H1 (cell line): ENCODE measurements at regions not wholly inside any gene's neighbourhood (a gene's known extent, or its start where the extent isn't known, plus 50 kb on each side); places are given as distances from the start of the nearest gene placed in this dataset.

Experiments used
- ATF3 ChIP-seq: IDR thresholded peaks from 2 replicates; pipeline ENCODE4 v1.6.1; 2011; ENCODE audit warnings: low read depth, mild to moderate bottlenecking, low read length; ENCODE audit not compliant: insufficient read depth
- BRCA1 ChIP-seq: IDR thresholded peaks from 2 replicates; pipeline ENCODE4 v1.6.1; 2012; ENCODE audit warnings: low read depth, low read length, improper control_type of control experiment
- CHD7 ChIP-seq: fragments of 300-600 bp; sonication (generic); IDR thresholded peaks from 2 replicates; pipeline ENCODE4 v1.7.1; 2012; ENCODE audit warnings: low read length, moderate library complexity, mild to moderate bottlenecking, inconsistent platforms; ENCODE audit not compliant: insufficient replicate concordance
- HDAC6 ChIP-seq: IDR thresholded peaks from one replicate; pipeline ENCODE4 v1.7.1; 2012; ENCODE audit warnings: low read depth, mild to moderate bottlenecking, inconsistent platforms, low read length, moderate library complexity
- NRF1 ChIP-seq: IDR thresholded peaks from 2 replicates; pipeline ENCODE4 v1.6.1; 2011; ENCODE audit warnings: mild to moderate bottlenecking, low read depth, low read length, improper control_type of control experiment
- POLR2AphosphoS5 ChIP-seq: IDR thresholded peaks from 2 replicates; pipeline ENCODE4 v1.6.1; 2011; ENCODE audit warnings: low read depth, low read length
- RXRA ChIP-seq: IDR thresholded peaks from 2 replicates; pipeline ENCODE4 v1.6.1; 2011; ENCODE audit warnings: low read depth, mild to moderate bottlenecking, low read length, moderate library complexity; ENCODE audit not compliant: insufficient read depth
- SIN3A ChIP-seq, 2 experiments: IDR thresholded peaks in 1 of 2; conservative IDR thresholded peaks in 1 of 2; 2 replicates each; pipeline ENCODE4 v1.6.1; 2011 to 2012; ENCODE audit warnings: low read length in 2 of 2, improper control_type of control experiment in 1 of 2, low read depth in 1 of 2, mild to moderate bottlenecking in 1 of 2
- SP4 ChIP-seq: IDR thresholded peaks from 2 replicates; pipeline ENCODE4 v1.6.1; 2012; ENCODE audit warnings: low read length, inconsistent platforms
- TBP ChIP-seq: IDR thresholded peaks from 2 replicates; pipeline ENCODE4 v1.6.1; 2011; ENCODE audit warnings: low read depth, low read length, improper control_type of control experiment
- ZNF274 ChIP-seq: IDR thresholded peaks from 2 replicates; pipeline ENCODE4 v1.7.0; 2012; ENCODE audit warnings: low read length, borderline replicate concordance; ENCODE audit errors: extremely low read depth

- TF ChIP-seq CHD7 (no peak), BRCA1 (no peak), SP4 (no peak), NRF1 (no peak), POLR2AphosphoS5 (no peak), ATF3 (no peak), HDAC6 (no peak), RXRA (no peak), SIN3A (conservative IDR thresholded peaks at IDR 0.05 in 1 of 2, IDR thresholded peaks at IDR 0.05 in 1 of 2; ENCODE audit: low read depth in 1 of 2, low read length in 2 of 2) (no peak), TBP (no peak), ZNF274 (no peak)
These were observed 132.3 kb upstream of the RND3 start (continued) for GRCh38 chr2:150619607-150620330.
